HG02571 (cell line): ENCODE measurements at regions not wholly inside any gene's neighbourhood (a gene's known extent, or its start where the extent isn't known, plus 50 kb on each side); places are given as distances from the start of the nearest gene placed in this dataset.

Experiments
- ATAC-seq: cut with Tn5 transposase; IDR thresholded peaks from one replicate; pipeline ENCODE4 v1.9.1; 2021; ENCODE audit warnings: mild to moderate bottlenecking, moderate library complexity; ENCODE audit not compliant: unreplicated experiment

GRCh38 chr10:59079386-59080226 is 96.8 kb upstream of the PHYHIPL start:
- no peak for ATAC-seq

GRCh38 chr10:59082249-59082648 is 94.2 kb upstream of the PHYHIPL start:
- no peak for ATAC-seq

GRCh38 chr10:59085054-59085453 is 91.4 kb upstream of the PHYHIPL start:
- ATAC-seq = no peak

GRCh38 chr10:59085711-59086502 is 90.5 kb upstream of the PHYHIPL start:
- ATAC-seq = no peak

- no peak for ATAC-seq
Measured at GRCh38 chr10:59087486-59087885, 89.0 kb upstream of the PHYHIPL start.

- no peak for ATAC-seq
Measured at GRCh38 chr10:59088912-59089573, 87.4 kb upstream of the PHYHIPL start.

- ATAC-seq = no peak
Measured at GRCh38 chr10:59090817-59091622, 85.4 kb upstream of the PHYHIPL start.

- ATAC-seq = no peak
Measured at GRCh38 chr10:59093461-59093860, 83.0 kb upstream of the PHYHIPL start.

GRCh38 chr10:59096631-59097030 is 79.8 kb upstream of the PHYHIPL start:
- no peak for ATAC-seq

GRCh38 chr10:59098387-59098786 is 78.1 kb upstream of the PHYHIPL start:
- ATAC-seq = no peak

- ATAC-seq = no peak
Measured at GRCh38 chr10:59098831-59099452, 77.5 kb upstream of the PHYHIPL start.

- ATAC-seq = no peak
Measured at GRCh38 chr10:59099481-59099880, 77.0 kb upstream of the PHYHIPL start.

- ATAC-seq = no peak
Measured at GRCh38 chr10:59102394-59102793, 74.0 kb upstream of the PHYHIPL start.

- ATAC-seq = no peak
Measured at GRCh38 chr10:59104186-59104585, 72.3 kb upstream of the PHYHIPL start.

GRCh38 chr10:59106441-59106840 is 70.0 kb upstream of the PHYHIPL start:
- ATAC-seq = no peak

- ATAC-seq = no peak
Measured at GRCh38 chr10:59107147-59107546, 69.3 kb upstream of the PHYHIPL start.

- ATAC-seq = no peak
Measured at GRCh38 chr10:59108296-59108870, 68.1 kb upstream of the PHYHIPL start.

GRCh38 chr10:59108886-59109288 is 67.6 kb upstream of the PHYHIPL start:
- no peak for ATAC-seq

- ATAC-seq = no peak
Measured at GRCh38 chr10:59109826-59110225, 66.6 kb upstream of the PHYHIPL start.

- no peak for ATAC-seq
Measured at GRCh38 chr10:59124187-59124586, 52.3 kb upstream of the PHYHIPL start.
